HCT116 (cell line): ENCODE measurements at regions not wholly inside any gene's neighbourhood (a gene's known extent, or its start where the extent isn't known, plus 50 kb on each side); places are given as distances from the start of the nearest gene placed in this dataset.
A peak's percentile ranks its signal among the peaks of the same experiment; 100 is the strongest.

Experiments
- ATAC-seq: fragments of 200-7000 bp; cut with Tn5 transposase; 2 replicates; pipeline ENCODE4 v1.9.1; 2020; ENCODE audit warnings: mild to moderate bottlenecking, moderate library complexity
- BruUV-seq: library from RNA; stranded (reverse); fragments of 400-500 nt; replicated peaks from 2 replicates; lab custom pipeline; 2021; lab: Mats Ljungman, UMichigan
- CTCF ChIA-PET: fragments of 300-600 bp; sonication (Branson Sonifier 250); formaldehyde crosslinking; loops from one replicate; lab custom pipeline; 2021; ENCODE audit warnings: antibody characterized with exemption; lab: Charles Lee
- POLR2A ChIA-PET: fragments of 300-600, 350-600 bp; sonication (Branson Sonifier 250); formaldehyde crosslinking; loops from one replicate; lab custom pipeline; 2021; ENCODE audit warnings: antibody characterized with exemption; lab: Charles Lee
- RAD21 ChIA-PET, 2 experiments: fragments of 300-600 bp; sonication (Branson Sonifier 250); formaldehyde crosslinking; loops; one replicate each; lab custom pipeline; 2023; ENCODE audit warnings: low total read pairs in 2 of 2; ENCODE audit not compliant: uncharacterized antibody in 2 of 2, unreplicated experiment in 2 of 2, low non-redundant PET in 1 of 2; lab: Charles Lee
- DNase-seq: peaks from one replicate; pipeline ENCODE4 v3.0.0-alpha.2; 2010; ENCODE audit warnings: low read depth, low spot score
- H2AFZ ChIP-seq: fragments of 200-600 bp; shearing (Covaris generic), sonication (generic); 2 replicates; pipeline ENCODE4 v1.6.1; 2017; ENCODE audit warnings: low read depth, mixed run types, mixed read lengths, antibody characterized with exemption, low read length; ENCODE audit not compliant: poor library complexity, severe bottlenecking
- H3K27ac ChIP-seq: 2 replicates; pipeline ENCODE4 v1.5.1; 2012; ENCODE audit warnings: low read depth, low read length
- H3K27me3 ChIP-seq: fragments of 200-600 bp; sonication (generic); 2 replicates; pipeline ENCODE4 v1.6.1; 2016; ENCODE audit warnings: mixed run types, low read length, mixed read lengths; ENCODE audit not compliant: insufficient read depth
- H3K36me3 ChIP-seq, 2 experiments: fragments of 200-500 bp in 1 of 2; fragments of 200-600 bp in 1 of 2; sonication (Bioruptor generic) in 1 of 2; sonication (generic) in 1 of 2; 2 replicates each; pipeline versions ENCODE4 v1.5.1 to v1.6.1; 2014 to 2016; ENCODE audit warnings: low read length in 2 of 2, inconsistent platforms in 1 of 2, mixed read lengths in 1 of 2, mixed run types in 1 of 2; ENCODE audit not compliant: insufficient read depth in 2 of 2, control insufficient read depth in 1 of 2
- H3K4me1 ChIP-seq, 2 experiments: fragments of 200-600 bp in 1 of 2; sonication (generic) in 1 of 2; 2 replicates each; pipeline versions ENCODE4 v1.5.1 to v1.6.1; 2012 to 2017; ENCODE audit warnings: low read length in 2 of 2, inconsistent platforms in 1 of 2, mild to moderate bottlenecking in 1 of 2, mixed read lengths in 1 of 2, mixed run types in 1 of 2, moderate library complexity in 1 of 2; ENCODE audit not compliant: insufficient read depth in 2 of 2, control insufficient read depth in 1 of 2
- H3K4me2 ChIP-seq: fragments of 200-600 bp; sonication (generic); 2 replicates; pipeline ENCODE4 v1.6.1; 2017; ENCODE audit warnings: mixed run types, low read length, mixed read lengths
- H3K4me3 ChIP-seq, 2 experiments: fragments of 200-600 bp in 1 of 2; sonication (generic) in 1 of 2; replicated peaks in 1 of 2; 2 replicates each; pipeline ENCODE4 v1.5.1; 2011 to 2016; ENCODE audit warnings: low read length in 2 of 2, control low read depth in 1 of 2, low read depth in 1 of 2, mild to moderate bottlenecking in 1 of 2, mixed read lengths in 1 of 2, mixed run types in 1 of 2
- H3K79me2 ChIP-seq: fragments of 200-600 bp; sonication (generic); 2 replicates; pipeline ENCODE4 v1.6.1; 2017; ENCODE audit warnings: mild to moderate bottlenecking, mixed run types, low read length, moderate library complexity, mixed read lengths; ENCODE audit not compliant: insufficient read depth
- H3K9ac ChIP-seq: fragments of 200-600 bp; sonication (generic); 2 replicates; pipeline ENCODE4 v1.6.1; 2016; ENCODE audit warnings: low read length, mixed read lengths
- H3K9me2 ChIP-seq: fragments of 200-600 bp; sonication (generic), shearing (Covaris generic); 2 replicates; pipeline ENCODE4 v1.6.1; 2017; ENCODE audit warnings: mixed run types, mild to moderate bottlenecking, moderate library complexity; ENCODE audit not compliant: insufficient read depth
- H3K9me3 ChIP-seq, 2 experiments: fragments of 200-500 bp in 1 of 2; fragments of 200-600 bp in 1 of 2; sonication (Bioruptor generic) in 1 of 2; sonication (generic) in 1 of 2; 2 replicates each; pipeline ENCODE4 v1.6.1; 2014 to 2017; ENCODE audit warnings: low read length in 2 of 2, mixed read lengths in 2 of 2, inconsistent platforms in 1 of 2, low read depth in 1 of 2, mild to moderate bottlenecking in 1 of 2, mixed run types in 1 of 2, moderate library complexity in 1 of 2; ENCODE audit not compliant: control insufficient read depth in 1 of 2, insufficient read depth in 1 of 2
- H4K20me1 ChIP-seq: fragments of 200-600 bp; sonication (generic), shearing (Covaris generic); 2 replicates; pipeline ENCODE4 v1.6.1; 2017; ENCODE audit warnings: mixed run types, mild to moderate bottlenecking, moderate library complexity; ENCODE audit not compliant: insufficient read depth
- EGR1 ChIP-seq: IDR thresholded peaks from 2 replicates; pipeline ENCODE4 v1.6.1; 2012; ENCODE audit warnings: low read depth
- EZH2phosphoT487 ChIP-seq: fragments of 200-600 bp; IDR thresholded peaks from 2 replicates; pipeline ENCODE4 v1.6.1; 2018; ENCODE audit warnings: antibody characterized with exemption, borderline replicate concordance
- JUND ChIP-seq: IDR thresholded peaks from 2 replicates; pipeline ENCODE4 v1.6.1; 2012
- RAD21 ChIP-seq: IDR thresholded peaks from 2 replicates; pipeline ENCODE4 v1.6.1; 2012; ENCODE audit warnings: low read depth, mild to moderate bottlenecking
- SIN3A ChIP-seq: IDR thresholded peaks from 2 replicates; pipeline ENCODE4 v1.6.1; 2012; ENCODE audit warnings: low read depth
- YY1 ChIP-seq: IDR thresholded peaks from 2 replicates; pipeline ENCODE4 v1.6.1; 2011; ENCODE audit warnings: low read length, low read depth, moderate library complexity, mild to moderate bottlenecking; ENCODE audit not compliant: insufficient replicate concordance; ENCODE audit errors: extremely low read depth
- ZFX ChIP-seq: fragments of 450-650 bp; IDR thresholded peaks from 2 replicates; pipeline ENCODE4 v1.6.1; 2017
- intact Hi-C: fragments of 100-400 bp; cut with micrococcal nuclease; formaldehyde crosslinking; loops from 2 replicates; pipeline ENCODE4 v1.10.0; 2022
- TF ChIP-seq, protein P1 (sequence below): IDR thresholded peaks from 2 replicates; pipeline ENCODE4 v1.6.1; 2011; ENCODE audit warnings: mild to moderate bottlenecking, low read length, moderate library complexity; ENCODE audit not compliant: insufficient replicate concordance; ENCODE audit errors: extremely low read depth
- TF ChIP-seq, protein P2 (sequence below): IDR thresholded peaks from 2 replicates; pipeline ENCODE4 v1.6.1; 2012; ENCODE audit warnings: low read depth

- TF ChIP-seq, protein P1, sequence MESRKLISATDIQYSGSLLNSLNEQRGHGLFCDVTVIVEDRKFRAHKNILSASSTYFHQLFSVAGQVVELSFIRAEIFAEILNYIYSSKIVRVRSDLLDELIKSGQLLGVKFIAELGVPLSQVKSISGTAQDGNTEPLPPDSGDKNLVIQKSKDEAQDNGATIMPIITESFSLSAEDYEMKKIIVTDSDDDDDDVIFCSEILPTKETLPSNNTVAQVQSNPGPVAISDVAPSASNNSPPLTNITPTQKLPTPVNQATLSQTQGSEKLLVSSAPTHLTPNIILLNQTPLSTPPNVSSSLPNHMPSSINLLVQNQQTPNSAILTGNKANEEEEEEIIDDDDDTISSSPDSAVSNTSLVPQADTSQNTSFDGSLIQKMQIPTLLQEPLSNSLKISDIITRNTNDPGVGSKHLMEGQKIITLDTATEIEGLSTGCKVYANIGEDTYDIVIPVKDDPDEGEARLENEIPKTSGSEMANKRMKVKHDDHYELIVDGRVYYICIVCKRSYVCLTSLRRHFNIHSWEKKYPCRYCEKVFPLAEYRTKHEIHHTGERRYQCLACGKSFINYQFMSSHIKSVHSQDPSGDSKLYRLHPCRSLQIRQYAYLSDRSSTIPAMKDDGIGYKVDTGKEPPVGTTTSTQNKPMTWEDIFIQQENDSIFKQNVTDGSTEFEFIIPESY: no peak
- no peak for TF ChIP-seq YY1
- no peak for TF ChIP-seq ZFX
- no peak for TF ChIP-seq JUND
- TF ChIP-seq RAD21: no peak
- TF ChIP-seq EZH2phosphoT487: no peak
- no peak for TF ChIP-seq EGR1
These were observed 149.1 kb downstream of the EDN1 start (continued) for GRCh38 chr6:12439296-12439695.

- Histone ChIP-seq H3K27me3 (no peaks in the 10 kb centered on the region; the same call in 1 of the 2 replicates), H2AFZ (no peak overlapping the region), H4K20me1 (no peaks in the 10 kb centered on the region), H3K9ac (no peak overlapping the region), H3K9me2 (no peaks in the 10 kb centered on the region), H3K36me3 (no peaks in the 10 kb centered on the region)
- CTCF ChIA-PET: no interaction called here
- RAD21 ChIA-PET: no interaction called here
- no peak for ATAC-seq
- TF ChIP-seq SIN3A: no peak
- TF ChIP-seq, protein P2, sequence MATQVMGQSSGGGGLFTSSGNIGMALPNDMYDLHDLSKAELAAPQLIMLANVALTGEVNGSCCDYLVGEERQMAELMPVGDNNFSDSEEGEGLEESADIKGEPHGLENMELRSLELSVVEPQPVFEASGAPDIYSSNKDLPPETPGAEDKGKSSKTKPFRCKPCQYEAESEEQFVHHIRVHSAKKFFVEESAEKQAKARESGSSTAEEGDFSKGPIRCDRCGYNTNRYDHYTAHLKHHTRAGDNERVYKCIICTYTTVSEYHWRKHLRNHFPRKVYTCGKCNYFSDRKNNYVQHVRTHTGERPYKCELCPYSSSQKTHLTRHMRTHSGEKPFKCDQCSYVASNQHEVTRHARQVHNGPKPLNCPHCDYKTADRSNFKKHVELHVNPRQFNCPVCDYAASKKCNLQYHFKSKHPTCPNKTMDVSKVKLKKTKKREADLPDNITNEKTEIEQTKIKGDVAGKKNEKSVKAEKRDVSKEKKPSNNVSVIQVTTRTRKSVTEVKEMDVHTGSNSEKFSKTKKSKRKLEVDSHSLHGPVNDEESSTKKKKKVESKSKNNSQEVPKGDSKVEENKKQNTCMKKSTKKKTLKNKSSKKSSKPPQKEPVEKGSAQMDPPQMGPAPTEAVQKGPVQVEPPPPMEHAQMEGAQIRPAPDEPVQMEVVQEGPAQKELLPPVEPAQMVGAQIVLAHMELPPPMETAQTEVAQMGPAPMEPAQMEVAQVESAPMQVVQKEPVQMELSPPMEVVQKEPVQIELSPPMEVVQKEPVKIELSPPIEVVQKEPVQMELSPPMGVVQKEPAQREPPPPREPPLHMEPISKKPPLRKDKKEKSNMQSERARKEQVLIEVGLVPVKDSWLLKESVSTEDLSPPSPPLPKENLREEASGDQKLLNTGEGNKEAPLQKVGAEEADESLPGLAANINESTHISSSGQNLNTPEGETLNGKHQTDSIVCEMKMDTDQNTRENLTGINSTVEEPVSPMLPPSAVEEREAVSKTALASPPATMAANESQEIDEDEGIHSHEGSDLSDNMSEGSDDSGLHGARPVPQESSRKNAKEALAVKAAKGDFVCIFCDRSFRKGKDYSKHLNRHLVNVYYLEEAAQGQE: peak; percentile 75
- TF ChIP-seq, all 23 proteins: peak for 1
- intact Hi-C loops: no loop called here
- Histone ChIP-seq H3K79me2 (no peaks in the 10 kb centered on the region), H3K4me3 (no peak overlapping the region), H3K9me3 (no peaks in the 10 kb centered on the region), H3K27ac (no peak overlapping the region), H3K4me2 (no peak overlapping the region), H3K4me1 (no peaks in the 10 kb centered on the region)
- no TSS peak for BruUV-seq
- POLR2A ChIA-PET: no interaction called here
- DNase-seq: no peak
These were observed 150.8 kb downstream of the EDN1 start for GRCh38 chr6:12440981-12441380.
